PC-9 (cell line): ENCODE measurements at regions not wholly inside any gene's neighbourhood (a gene's known extent, or its start where the extent isn't known, plus 50 kb on each side); places are given as distances from the start of the nearest gene placed in this dataset.

ENCODE experiments used
- BruUV-seq: library from RNA; stranded (reverse); fragments of 400-500 nt; replicated peaks from 2 replicates; lab custom pipeline; 2021; lab: Mats Ljungman, UMichigan
- CTCF ChIA-PET: fragments of 300-600 bp; sonication (Branson Sonifier 250); formaldehyde crosslinking; loops from one replicate; lab custom pipeline; 2022; ENCODE audit warnings: antibody characterized with exemption; lab: Charles Lee
- POLR2A ChIA-PET: fragments of 300-600 bp; sonication (Branson Sonifier 250); formaldehyde crosslinking; loops from one replicate; lab custom pipeline; 2022; ENCODE audit warnings: antibody characterized with exemption; ENCODE audit not compliant: unreplicated experiment; lab: Charles Lee
- DNase-seq, 2 experiments: peaks; one replicate each; pipeline versions ENCODE4 v3.0.0 to v3.0.0-alpha.2; 2015 to 2022; ENCODE audit warnings: mixed read lengths in 1 of 2
- H2AFZ ChIP-seq: fragments of 200-600 bp; sonication (generic); 2 replicates; pipeline ENCODE4 v1.8.1; 2017; ENCODE audit warnings: antibody characterized with exemption
- H3F3A ChIP-seq: fragments of 200-600 bp; sonication (generic); 2 replicates; pipeline ENCODE4 v1.8.1; 2017; ENCODE audit warnings: antibody characterized with exemption, mild to moderate bottlenecking, low read depth; ENCODE audit not compliant: insufficient read depth
- H3K27ac ChIP-seq: fragments of 200-600 bp; sonication (generic); 2 replicates; pipeline ENCODE4 v1.6.1; 2016; ENCODE audit warnings: mixed run types
- H3K27me3 ChIP-seq: fragments of 200-600 bp; sonication (generic); 2 replicates; pipeline ENCODE4 v1.6.1; 2016; ENCODE audit warnings: low read depth, mixed run types; ENCODE audit not compliant: insufficient read depth
- H3K36me3 ChIP-seq: fragments of 200-600 bp; sonication (generic); 2 replicates; pipeline ENCODE4 v1.6.1; 2016; ENCODE audit warnings: low read depth, mixed run types
- H3K4me1 ChIP-seq: fragments of 200-600 bp; sonication (generic); replicated peaks from 2 replicates; pipeline ENCODE4 v1.6.1; 2016; ENCODE audit warnings: mixed run types; ENCODE audit not compliant: insufficient read depth
- H3K4me2 ChIP-seq: fragments of 200-600 bp; sonication (generic); 2 replicates; pipeline ENCODE4 v1.6.1; 2017; ENCODE audit warnings: mixed run types
- H3K4me3 ChIP-seq: fragments of 200-600 bp; sonication (generic); 2 replicates; pipeline ENCODE4 v1.6.1; 2016; ENCODE audit warnings: mixed run types
- H3K79me2 ChIP-seq: fragments of 200-600 bp; sonication (generic); 2 replicates; pipeline ENCODE4 v1.6.1; 2017; ENCODE audit warnings: low read depth, mixed run types
- H3K9me2 ChIP-seq: fragments of 200-600 bp; sonication (generic); 2 replicates; pipeline ENCODE4 v1.8.1; 2017; ENCODE audit warnings: mild to moderate bottlenecking; ENCODE audit not compliant: insufficient read depth
- H3K9me3 ChIP-seq: fragments of 200-600 bp; sonication (generic); 2 replicates; pipeline ENCODE4 v1.8.1; 2016; ENCODE audit warnings: low read depth; ENCODE audit not compliant: insufficient read depth
- H4K20me1 ChIP-seq: fragments of 200-600 bp; sonication (generic); 2 replicates; pipeline ENCODE4 v1.8.1; 2017; ENCODE audit not compliant: insufficient read depth
- CTCF ChIP-seq: fragments of 200-600 bp; sonication (generic); conservative IDR thresholded peaks from 2 replicates; pipeline ENCODE4 v1.6.1; 2017; ENCODE audit warnings: mixed run types, antibody characterized with exemption, mild to moderate bottlenecking, moderate library complexity
- EZH2 ChIP-seq: fragments of 200-600 bp; sonication (generic); IDR thresholded peaks from 2 replicates; pipeline ENCODE4 v1.8.0; 2017; ENCODE audit warnings: antibody characterized with exemption, low read depth
- intact Hi-C: fragments of 100-400 bp; cut with micrococcal nuclease; formaldehyde crosslinking; loops from one replicate; pipeline ENCODE4 v1.10.0; 2022; ENCODE audit not compliant: unreplicated experiment

GRCh38 chr4:79107014-79107413 is 167.8 kb upstream of the PAQR3 start:
- H3K79me2 ChIP-seq: no peaks in the 10 kb centered on the region
- H3K27me3 ChIP-seq: no peaks in the 10 kb centered on the region
- ChIA-PET POLR2A (no interaction called here), CTCF (no interaction called here)
- no peaks in the 10 kb centered on the region for H3K9me3 ChIP-seq
- intact Hi-C loops: no loop called here
- H3K4me1 ChIP-seq: no peaks in the 10 kb centered on the region
- H3K4me2 ChIP-seq: no peak overlapping the region
- no peaks in the 10 kb centered on the region; the same call in 1 of the 2 replicates for H3K9me2 ChIP-seq
- H3K36me3 ChIP-seq: no peaks in the 10 kb centered on the region
- no peak overlapping the region for H2AFZ ChIP-seq
- no peak for DNase-seq
- H3K27ac ChIP-seq: no peak overlapping the region
- no peaks in the 10 kb centered on the region for H4K20me1 ChIP-seq
- BruUV-seq: no TSS peak
- no peaks in the 10 kb centered on the region for H3F3A ChIP-seq
- H3K4me3 ChIP-seq: no peak overlapping the region
- TF ChIP-seq CTCF: no peak
- no peak for TF ChIP-seq EZH2

GRCh38 chr4:79088946-79089691 is 149.9 kb upstream of the PAQR3 start:
- Histone ChIP-seq H3K79me2 (no peaks in the 10 kb centered on the region), H3K4me3 (no peak overlapping the region), H3K9me3 (no peaks in the 10 kb centered on the region), H2AFZ (no peak overlapping the region), H4K20me1 (no peaks in the 10 kb centered on the region), H3K9me2 (no peaks in the 10 kb centered on the region), H3K4me2 (no peak overlapping the region), H3F3A (no peaks in the 10 kb centered on the region), H3K27me3 (no peaks in the 10 kb centered on the region), H3K27ac (no peak overlapping the region), H3K4me1 (no peaks in the 10 kb centered on the region), H3K36me3 (no peaks in the 10 kb centered on the region)
- TF ChIP-seq EZH2: no peak
- no peak for TF ChIP-seq CTCF
- ChIA-PET POLR2A (no interaction called here), CTCF (no interaction called here)
- intact Hi-C loops: no loop called here
- DNase-seq: no peak
- no TSS peak for BruUV-seq

- Histone ChIP-seq H3K79me2 (no peaks in the 10 kb centered on the region), H3K36me3 (no peaks in the 10 kb centered on the region), H4K20me1 (no peaks in the 10 kb centered on the region), H3K4me2 (no peak overlapping the region), H3K4me1 (no peaks in the 10 kb centered on the region), H3K9me3 (no peaks in the 10 kb centered on the region), H3K27me3 (no peaks in the 10 kb centered on the region), H3K9me2 (no peaks in the 10 kb centered on the region), H3F3A (no peaks in the 10 kb centered on the region), H3K4me3 (no peak overlapping the region), H3K27ac (no peak overlapping the region), H2AFZ (no peak overlapping the region)
- no TSS peak for BruUV-seq
- POLR2A ChIA-PET: no interaction called here
- TF ChIP-seq CTCF: no peak
- intact Hi-C loops: no loop called here
- no peak for DNase-seq
- CTCF ChIA-PET: interaction anchor here (0.6 kb wide), 1 partner anchor 45 kb away, joined by 3 read pairs; no protein-coding TSS in a partner anchor
These were observed 147.8 kb upstream of the PAQR3 start for GRCh38 chr4:79087071-79087470.
